ENCODE measurements at regions not wholly inside any gene's neighbourhood (a gene's known extent, or its start where the extent isn't known, plus 50 kb on each side); places are given as distances from the start of the nearest gene placed in this dataset.

DNA sequence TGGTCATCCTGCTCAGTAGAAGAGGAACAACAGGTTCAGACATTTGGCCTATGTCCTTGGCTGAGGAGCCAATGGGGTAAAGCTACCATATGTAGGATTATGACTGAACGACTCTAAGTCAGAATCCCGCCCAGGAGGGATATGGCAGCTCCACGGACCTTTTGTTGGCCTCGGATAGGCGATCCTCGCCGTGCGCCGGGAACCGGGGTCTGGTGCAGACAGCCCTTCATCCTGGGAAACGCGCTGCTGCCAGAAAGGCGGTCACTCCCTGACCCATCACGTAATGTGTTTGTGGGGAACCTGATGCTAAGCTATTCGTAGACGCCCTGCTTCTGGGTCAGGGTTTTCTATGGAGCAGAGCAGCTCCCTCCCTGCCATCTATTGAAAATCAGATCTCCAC, 178.9 kb upstream of the ALG10B start:
- Histone ChIP-seq H4K8ac (replicated peaks; ENCODE audit: insufficient read length, low read depth, low read length) (no peak overlapping the region), H3T11ph (ENCODE audit: low read length) (no peak overlapping the region), H3K27ac (ENCODE audit: insufficient read length, low read depth, low read length) (no peak overlapping the region), H3K18ac (ENCODE audit: insufficient read length, low read depth, low read length) (no peak overlapping the region), H2BK12ac (ENCODE audit: insufficient read length, low read depth, low read length) (no peak overlapping the region), H2AFZ (ENCODE audit: low read length) (no peak overlapping the region), H3K79me2 (ENCODE audit: insufficient read depth, low read length) (no peaks in the 10 kb centered on the region), H4K20me1 (ENCODE audit: control insufficient read depth, insufficient read depth, insufficient read length) (no peaks in the 10 kb centered on the region), H3K9ac (ENCODE audit: extremely low read depth, insufficient read length, low read length) (no peak overlapping the region), H3K23ac (ENCODE audit: insufficient read length, low read depth, low read length) (no peak overlapping the region), H3K56ac (ENCODE audit: insufficient read length, low read depth, low read length) (no peak overlapping the region), H4K91ac (ENCODE audit: insufficient read length, low read depth, low read length) (no peak overlapping the region), H2BK120ac (ENCODE audit: low read depth, low read length, poor library complexity, severe bottlenecking) (no peak overlapping the region), H3K9me3 (ENCODE audit: control insufficient read depth, low read depth, low read length) (peaks cover 78% of the 10 kb centered on the region), H3K79me1 (ENCODE audit: insufficient read depth, low read depth, low read length, poor library complexity, severe bottlenecking) (no peaks in the 10 kb centered on the region), H2BK15ac (ENCODE audit: low read depth, low read length) (no peak overlapping the region), H3K23me2 (ENCODE audit: insufficient read length, low read depth, low read length, poor library complexity, severe bottlenecking) (no peaks in the 10 kb centered on the region), H2BK5ac (ENCODE audit: insufficient read length, low read length) (no peak overlapping the region), H4K5ac (ENCODE audit: insufficient read length, low read depth, low read length) (no peak overlapping the region), H3K4me1 (ENCODE audit: insufficient read depth, low read length) (no peaks in the 10 kb centered on the region), H3K14ac (ENCODE audit: insufficient read depth, low read length) (no peak overlapping the region), H3K4ac (ENCODE audit: low read depth, low read length) (no peak overlapping the region), H3K4me2 (ENCODE audit: insufficient read depth, insufficient read length, low read length) (no peak overlapping the region), H2AK5ac (ENCODE audit: insufficient read length, low read length) (no peak overlapping the region), H3K27me3 (ENCODE audit: insufficient read depth, low read length) (no peaks in the 10 kb centered on the region), H2BK20ac (ENCODE audit: low read depth, low read length, poor library complexity, severe bottlenecking) (no peak overlapping the region)
- WGBS (ENCODE audit: extremely low coverage, insufficient read length, low lambda C conversion rate), result no CpG with 5 or more reads among the region's 16 CpGs
- Mint-ChIP-seq H3K4me1 (no peaks in the 10 kb centered on the region), H3K27ac (no peak overlapping the region), H3K4me3 (no peak overlapping the region), H3K27me3 (ENCODE audit: low read depth) (no peaks in the 10 kb centered on the region; the same call in 1 of the 2 replicates), H3K9me3 (peaks cover 88 to 96% of the 10 kb centered on the region in 2 experiments), H3K36me3 (ENCODE audit: insufficient read depth in 1 of 3, low read depth in 3 of 3) (peaks cover 0 to 19% (median 8%) of the 10 kb centered on the region in 3 experiments; a peak in 5 of 7 replicates)
- TF ChIP-seq, protein P1, sequence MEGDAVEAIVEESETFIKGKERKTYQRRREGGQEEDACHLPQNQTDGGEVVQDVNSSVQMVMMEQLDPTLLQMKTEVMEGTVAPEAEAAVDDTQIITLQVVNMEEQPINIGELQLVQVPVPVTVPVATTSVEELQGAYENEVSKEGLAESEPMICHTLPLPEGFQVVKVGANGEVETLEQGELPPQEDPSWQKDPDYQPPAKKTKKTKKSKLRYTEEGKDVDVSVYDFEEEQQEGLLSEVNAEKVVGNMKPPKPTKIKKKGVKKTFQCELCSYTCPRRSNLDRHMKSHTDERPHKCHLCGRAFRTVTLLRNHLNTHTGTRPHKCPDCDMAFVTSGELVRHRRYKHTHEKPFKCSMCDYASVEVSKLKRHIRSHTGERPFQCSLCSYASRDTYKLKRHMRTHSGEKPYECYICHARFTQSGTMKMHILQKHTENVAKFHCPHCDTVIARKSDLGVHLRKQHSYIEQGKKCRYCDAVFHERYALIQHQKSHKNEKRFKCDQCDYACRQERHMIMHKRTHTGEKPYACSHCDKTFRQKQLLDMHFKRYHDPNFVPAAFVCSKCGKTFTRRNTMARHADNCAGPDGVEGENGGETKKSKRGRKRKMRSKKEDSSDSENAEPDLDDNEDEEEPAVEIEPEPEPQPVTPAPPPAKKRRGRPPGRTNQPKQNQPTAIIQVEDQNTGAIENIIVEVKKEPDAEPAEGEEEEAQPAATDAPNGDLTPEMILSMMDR (conservative IDR thresholded peaks at IDR 0.05), result no peak
- DNase-seq, result no peak
